HUDEP-2 (cell line): ENCODE measurements at regions not wholly inside any gene's neighbourhood (a gene's known extent, or its start where the extent isn't known, plus 50 kb on each side); places are given as distances from the start of the nearest gene placed in this dataset.

Experiments
- DNase-seq, 76 experiments: peaks; one replicate each; lab custom pipeline; 2025; ENCODE audit not compliant: unreplicated experiment in 76 of 76; lab: John Stamatoyannopoulos, UW

DNA sequence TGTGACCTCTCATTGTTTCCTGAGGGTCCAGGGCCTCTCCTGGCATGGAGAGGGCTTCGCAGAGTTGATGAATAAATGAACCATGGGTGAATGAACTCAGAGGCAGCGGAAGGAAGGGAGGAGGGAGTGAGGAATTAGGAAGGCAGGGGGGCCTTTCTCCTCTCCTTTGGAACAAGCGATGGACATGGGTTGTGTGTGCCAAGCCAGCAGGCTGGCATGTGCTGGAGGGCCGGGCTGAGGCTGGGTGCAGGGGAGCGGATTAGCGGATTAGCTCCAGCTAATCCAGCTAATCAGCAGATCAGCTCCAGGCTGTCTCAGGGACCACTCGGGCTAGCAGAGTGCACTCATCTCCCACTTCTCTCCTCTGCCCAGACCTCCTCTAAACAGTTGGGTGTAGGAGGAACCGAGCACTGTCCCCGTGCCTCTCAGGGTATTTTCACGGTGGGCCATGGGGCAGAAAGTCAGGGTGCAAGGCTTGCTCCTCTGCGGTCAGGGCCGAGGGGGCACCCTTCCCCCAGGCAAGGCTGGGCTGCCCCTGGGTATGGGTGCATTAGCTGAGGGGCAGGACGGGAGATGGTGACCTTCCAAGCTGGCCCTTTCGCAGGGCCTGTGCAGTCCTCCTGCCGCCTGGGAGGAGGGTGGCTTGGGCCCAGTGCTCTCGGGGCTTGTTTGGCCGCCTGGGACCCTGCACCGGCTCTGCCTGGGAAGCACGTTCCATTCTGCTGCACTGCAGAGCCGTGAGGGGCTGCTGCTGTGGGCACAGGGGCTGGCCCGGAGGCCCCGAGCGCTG is 120.3 kb upstream of the B3GAT1 start:
- DNase-seq = no peak

- DNase-seq = no peak
Observed at GRCh38 chr11:134531327-134532130, 119.5 kb upstream of the B3GAT1 start.

DNA sequence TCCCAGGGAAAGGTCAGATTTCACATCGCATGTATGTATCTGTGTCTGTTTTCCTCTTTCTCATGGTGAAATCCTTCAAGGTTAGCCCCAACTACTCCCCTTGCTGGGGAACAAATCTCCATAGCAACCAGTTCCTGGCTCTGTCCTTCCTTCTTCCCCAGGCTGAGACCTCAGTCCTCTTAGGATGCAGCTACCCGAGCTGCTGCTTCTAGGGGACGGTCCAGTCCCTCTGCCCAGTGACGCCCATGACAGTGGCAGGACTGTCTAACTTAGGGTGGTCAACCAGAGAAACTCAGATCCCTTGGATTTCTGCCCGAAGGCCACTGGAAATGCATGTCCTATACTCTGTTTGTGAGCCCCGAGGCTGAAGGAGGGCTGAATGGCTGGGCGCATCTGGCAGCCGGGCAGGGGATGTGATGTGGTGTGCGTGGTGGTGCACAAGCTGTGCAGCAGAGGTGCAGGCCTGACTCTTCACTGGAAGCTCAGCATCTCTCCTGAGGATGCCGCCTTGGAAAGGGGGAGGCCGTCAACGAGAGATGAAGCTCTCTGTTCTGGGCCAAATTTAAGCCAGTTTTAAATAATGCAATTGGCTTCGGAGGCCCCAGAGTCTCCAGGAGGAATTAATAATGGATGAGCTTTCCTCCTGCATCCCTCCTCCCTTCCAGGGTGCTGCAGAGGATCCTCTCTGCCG is 118.7 kb upstream of the B3GAT1 start:
- DNase-seq = no peak

- DNase-seq = no peak
Observed at GRCh38 chr11:134529212-134530096, 117.4 kb upstream of the B3GAT1 start.

- no peak for DNase-seq
Observed at GRCh38 chr11:134528453-134528852, 116.4 kb upstream of the B3GAT1 start.

- no peak for DNase-seq
Observed at GRCh38 chr11:134527382-134528243, 115.6 kb upstream of the B3GAT1 start.

- DNase-seq = no peak
Observed at GRCh38 chr11:134524896-134525845, 113.1 kb upstream of the B3GAT1 start.

- no peak for DNase-seq
Observed at GRCh38 chr11:134524201-134524600, 112.2 kb upstream of the B3GAT1 start.

- DNase-seq = no peak
Observed at GRCh38 chr11:134522782-134523570, 110.9 kb upstream of the B3GAT1 start.

- no peak for DNase-seq
Observed at GRCh38 chr11:134521452-134522289, 109.6 kb upstream of the B3GAT1 start.

DNA sequence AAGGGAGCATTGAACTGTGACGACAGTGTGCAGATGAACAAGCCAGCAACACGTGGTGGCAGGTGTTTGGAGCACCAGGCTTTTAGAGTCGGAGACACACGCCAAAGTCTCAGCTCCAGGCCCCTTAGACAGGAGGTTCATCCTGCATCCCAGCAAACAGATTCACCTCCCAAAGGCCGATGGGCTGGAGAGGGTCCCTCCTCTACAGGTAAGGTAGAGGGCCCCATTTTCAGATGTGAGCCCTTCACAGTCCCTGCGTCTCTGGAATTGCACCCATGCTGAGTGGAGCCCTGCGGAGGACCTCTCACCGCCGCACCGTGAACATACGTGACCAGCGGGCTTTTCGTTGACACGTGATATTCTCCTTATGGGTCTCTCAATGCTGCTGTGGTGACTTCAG is 109.0 kb upstream of the B3GAT1 start:
- DNase-seq = no peak

DNA sequence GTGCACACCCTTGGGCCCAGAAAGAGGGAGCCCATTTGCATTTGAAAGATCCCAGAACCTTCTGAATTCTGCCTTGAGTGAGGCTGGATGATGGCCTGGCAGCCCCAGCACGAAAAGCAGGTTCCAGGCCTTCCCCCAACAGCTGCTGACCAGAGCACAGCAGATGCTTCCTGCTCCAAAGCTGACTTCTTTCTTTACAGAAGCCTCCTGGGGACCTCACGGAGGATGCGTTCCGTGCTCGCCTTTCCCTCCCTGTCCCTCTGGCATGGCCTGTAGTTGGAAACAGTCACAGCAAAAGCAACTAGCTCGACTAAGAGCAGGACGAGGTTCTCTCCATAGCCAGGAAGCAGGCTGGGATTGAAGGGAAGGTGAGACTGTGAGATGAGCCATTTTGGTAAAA is 107.7 kb upstream of the B3GAT1 start:
- no peak for DNase-seq

DNA sequence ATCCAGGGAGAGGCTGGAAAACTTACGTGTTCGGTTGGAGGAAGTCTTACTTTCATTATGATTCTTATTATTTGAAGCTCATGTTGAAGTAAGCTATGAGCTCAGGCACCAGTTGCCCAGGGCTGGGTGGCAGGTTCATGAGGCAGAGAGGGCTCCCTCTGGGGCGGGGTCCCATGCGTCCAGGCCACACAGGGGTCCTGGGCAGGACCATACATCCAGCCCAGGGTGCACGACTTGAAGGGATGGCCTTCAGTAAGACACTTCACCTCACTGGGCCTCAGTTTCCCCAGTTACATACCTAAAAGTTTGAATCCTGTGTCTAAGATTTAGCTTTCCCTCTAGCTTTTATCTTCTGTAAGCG is 107.3 kb upstream of the B3GAT1 start:
- DNase-seq = no peak

- no peak for DNase-seq
Observed at GRCh38 chr11:134518616-134519389, 106.8 kb upstream of the B3GAT1 start.

- DNase-seq = no peak
Observed at GRCh38 chr11:134517621-134518293, 105.7 kb upstream of the B3GAT1 start.

- DNase-seq = no peak
Observed at GRCh38 chr11:134517115-134517514, 105.1 kb upstream of the B3GAT1 start.
